ENCODE measurements at regions not wholly inside any gene's neighbourhood (a gene's known extent, or its start where the extent isn't known, plus 50 kb on each side); places are given as distances from the start of the nearest gene placed in this dataset.

- Histone ChIP-seq H3K4me3 (no peak overlapping the region), H3K27ac (no peak overlapping the region), H3K9me3 (peaks cover 0 to 4% of the 10 kb centered on the region in 2 donors), H3K27me3 (no peaks in the 10 kb centered on the region), H3K36me3 (no peaks in the 10 kb centered on the region), H3K4me1 (no peaks in the 10 kb centered on the region)
- TF ChIP-seq CTCF (IDR thresholded peaks at IDR 0.05): no peak
- no peak for DNase-seq (ENCODE audit: low spot score in 2 of 2)
- intact Hi-C loops (cut with DNase I): no loop called here
Observed at GRCh38 chr2:215737477-215737876, 275.9 kb downstream of the MREG start.

GRCh38 chr2:215736653-215737290 lies 276.6 kb downstream of the MREG start:
- Histone ChIP-seq H3K9me3 (peaks cover 0 to 4% of the 10 kb centered on the region in 2 donors), H3K4me3 (no peak overlapping the region), H3K4me1 (no peaks in the 10 kb centered on the region), H3K36me3 (no peaks in the 10 kb centered on the region), H3K27ac (no peak overlapping the region), H3K27me3 (no peaks in the 10 kb centered on the region)
- no peak for TF ChIP-seq CTCF (IDR thresholded peaks at IDR 0.05)
- no peak for DNase-seq (ENCODE audit: low spot score in 2 of 2)
- intact Hi-C loops (cut with DNase I): no loop called here

- Histone ChIP-seq H3K9me3 (peaks cover 0 to 4% of the 10 kb centered on the region in 2 donors), H3K27ac (no peak overlapping the region), H3K36me3 (no peaks in the 10 kb centered on the region), H3K4me1 (peaks cover 0 to 4% of the 10 kb centered on the region in 2 donors), H3K27me3 (no peaks in the 10 kb centered on the region), H3K4me3 (no peak overlapping the region)
- no peak for DNase-seq (ENCODE audit: low spot score in 2 of 2)
- no peak for TF ChIP-seq CTCF (IDR thresholded peaks at IDR 0.05)
- intact Hi-C loops (cut with DNase I): no loop called here
Observed at GRCh38 chr2:215731108-215731658, 282.2 kb downstream of the MREG start.

- DNase-seq (ENCODE audit: low spot score in 2 of 2): no peak
- H3K36me3 ChIP-seq: no peaks in the 10 kb centered on the region
- no peak overlapping the region for H3K27ac ChIP-seq
- H3K27me3 ChIP-seq: no peaks in the 10 kb centered on the region
- intact Hi-C loops (cut with DNase I): no loop called here
- H3K4me3 ChIP-seq: no peak overlapping the region
- peaks cover 0 to 4% of the 10 kb centered on the region in 2 donors for H3K9me3 ChIP-seq
- H3K4me1 ChIP-seq: peaks cover 0 to 4% of the 10 kb centered on the region in 2 donors
- TF ChIP-seq CTCF (IDR thresholded peaks at IDR 0.05): no peak
Observed at GRCh38 chr2:215729985-215730620, 283.2 kb downstream of the MREG start.

- no peaks in the 10 kb centered on the region for H3K9me3 ChIP-seq
- TF ChIP-seq CTCF (IDR thresholded peaks at IDR 0.05): no peak
- no peaks in the 10 kb centered on the region for H3K36me3 ChIP-seq
- DNase-seq (ENCODE audit: low spot score in 2 of 2): peak in 1 of 2 donors; percentile 77
- intact Hi-C loops (cut with DNase I): no loop called here
- no peaks in the 10 kb centered on the region for H3K27me3 ChIP-seq
- H3K4me3 ChIP-seq: no peak overlapping the region
- peak overlapping the region; percentile 29 to 67 for H3K27ac ChIP-seq
- peaks cover 0 to 4% of the 10 kb centered on the region in 2 donors for H3K4me1 ChIP-seq
Observed at GRCh38 chr2:215728504-215729065, 284.8 kb downstream of the MREG start.

Data from ascending aorta (tissue), 2 donors.